ENCODE measurements at regions not wholly inside any gene's neighbourhood (a gene's known extent, or its start where the extent isn't known, plus 50 kb on each side); places are given as distances from the start of the nearest gene placed in this dataset.

GRCh38 chr3:193124861-193125260 lies 116.2 kb upstream of the PLAAT1 start:
- TF ChIP-seq CTCF (IDR thresholded peaks at IDR 0.05) (no peak), POLR2A (IDR thresholded peaks at IDR 0.05) (no peak)
